H1 (cell line): ENCODE measurements at regions not wholly inside any gene's neighbourhood (a gene's known extent, or its start where the extent isn't known, plus 50 kb on each side); places are given as distances from the start of the nearest gene placed in this dataset.

Experiments used
- CTCF ChIA-PET: fragments of 300-600 bp; sonication (Branson Sonifier 250); formaldehyde crosslinking; loops from one replicate; lab custom pipeline; 2021; ENCODE audit not compliant: partially characterized antibody; lab: Charles Lee
- POLR2A ChIA-PET: fragments of 300-600 bp; sonication (Branson Sonifier 250); formaldehyde crosslinking; loops from one replicate; lab custom pipeline; 2021; ENCODE audit warnings: inconsistent platforms; ENCODE audit not compliant: partially characterized antibody; lab: Charles Lee
- DNase-seq, 2 experiments: peaks; one replicate each; pipeline versions ENCODE4 v3.0.0 to v3.0.0-alpha.2; 2010 to 2022; ENCODE audit warnings: low spot score in 2 of 2, low read depth in 1 of 2, mixed read lengths in 1 of 2
- FAIRE-seq: peaks from 2 replicates; lab custom pipeline; 2011; peaks lifted over from hg19 to GRCh38; lab: Jason Lieb, UNC
- H2AFZ ChIP-seq: 2 replicates; pipeline ENCODE4 v1.8.1; 2012; ENCODE audit warnings: low read length, inconsistent platforms
- H2AK5ac ChIP-seq: 2 replicates; pipeline ENCODE4 v1.6.1; 2013; ENCODE audit warnings: low read depth, low read length
- H2BK120ac ChIP-seq: replicated peaks from 2 replicates; pipeline ENCODE3; 2013; ENCODE audit warnings: low read depth, low read length, inconsistent platforms
- H2BK12ac ChIP-seq: 2 replicates; pipeline ENCODE4 v1.6.1; 2013; ENCODE audit warnings: low read depth, low read length
- H2BK15ac ChIP-seq: 2 replicates; pipeline ENCODE4 v1.6.1; 2013; ENCODE audit warnings: low read length
- H2BK20ac ChIP-seq: 2 replicates; pipeline ENCODE4 v1.6.1; 2013; ENCODE audit warnings: low read length
- H2BK5ac ChIP-seq: 2 replicates; pipeline ENCODE4 v1.6.1; 2013; ENCODE audit warnings: low read depth, low read length
- H3K14ac ChIP-seq: 2 replicates; pipeline ENCODE4 v1.6.1; 2013; ENCODE audit warnings: inconsistent platforms; ENCODE audit not compliant: insufficient read length
- H3K18ac ChIP-seq: 2 replicates; pipeline ENCODE4 v1.6.1; 2013; ENCODE audit warnings: low read length; ENCODE audit errors: extremely low read depth
- H3K23ac ChIP-seq: 2 replicates; pipeline ENCODE4 v1.6.1; 2013; ENCODE audit warnings: inconsistent platforms; ENCODE audit not compliant: insufficient read length
- H3K23me2 ChIP-seq: 2 replicates; pipeline ENCODE4 v1.6.1; 2013; ENCODE audit warnings: low read depth, low read length
- H3K27ac ChIP-seq: 2 replicates; pipeline ENCODE4 v1.6.1; 2011; ENCODE audit warnings: low read depth, low read length, inconsistent platforms
- H3K27me3 ChIP-seq, 4 experiments: replicated peaks in 1 of 4; 1 replicate in 1 of 4; 2 replicates in 3 of 4; pipeline versions ENCODE4 v1.6.1 to v1.8.1; 2011 to 2013; ENCODE audit warnings: low read length in 3 of 4, mild to moderate bottlenecking in 3 of 4, inconsistent platforms in 2 of 4, mixed read lengths in 2 of 4, moderate library complexity in 1 of 4; ENCODE audit not compliant: control insufficient read depth in 3 of 4, insufficient read depth in 3 of 4; ENCODE audit errors: extremely low read depth in 1 of 4
- H3K36me3 ChIP-seq, 4 experiments: 2 replicates each; pipeline versions ENCODE4 v1.6.1 to v1.8.1; 2011 to 2013; ENCODE audit warnings: mild to moderate bottlenecking in 4 of 4, low read length in 3 of 4, moderate library complexity in 2 of 4, control low read depth in 1 of 4, inconsistent platforms in 1 of 4; ENCODE audit not compliant: insufficient read depth in 4 of 4, control insufficient read depth in 2 of 4
- H3K4ac ChIP-seq: replicated peaks from 2 replicates; pipeline ENCODE3; 2013; ENCODE audit warnings: low read length, low read depth, mixed read lengths, inconsistent platforms; ENCODE audit not compliant: insufficient read length
- H3K4me1 ChIP-seq, 4 experiments: replicated peaks in 1 of 4; 1 replicate in 1 of 4; 2 replicates in 3 of 4; pipeline versions ENCODE4 v1.6.1 to v1.8.1; 2011 to 2013; ENCODE audit warnings: low read length in 3 of 4, inconsistent platforms in 2 of 4, mixed read lengths in 1 of 4; ENCODE audit not compliant: insufficient read depth in 4 of 4, control insufficient read depth in 3 of 4
- H3K4me2 ChIP-seq, 2 experiments: 2 replicates each; pipeline versions ENCODE4 v1.6.1 to v1.8.1; 2011 to 2013; ENCODE audit warnings: low read depth in 2 of 2, low read length in 2 of 2, control low read depth in 1 of 2, inconsistent platforms in 1 of 2, mild to moderate bottlenecking in 1 of 2; ENCODE audit not compliant: insufficient read depth in 1 of 2
- H3K4me3 ChIP-seq, 4 experiments: fragments of 200-600, 300-600 bp in 1 of 4; sonication (generic), shearing (Covaris generic), sonication (Bioruptor Twin) in 1 of 4; 2 replicates each; pipeline versions ENCODE4 v1.5.1 to v1.8.1; 2011 to 2016; ENCODE audit warnings: low read length in 4 of 4, low read depth in 3 of 4, control low read depth in 2 of 4, inconsistent platforms in 2 of 4, mild to moderate bottlenecking in 2 of 4, mixed read lengths in 1 of 4, moderate library complexity in 1 of 4; ENCODE audit not compliant: insufficient read depth in 2 of 4; ENCODE audit errors: extremely low read depth in 1 of 4
- H3K56ac ChIP-seq: replicated peaks from 2 replicates; pipeline ENCODE3; 2013; ENCODE audit warnings: low read depth, mild to moderate bottlenecking, mixed read lengths, low read length, inconsistent platforms; ENCODE audit not compliant: insufficient read length
- H3K79me1 ChIP-seq: 2 replicates; pipeline ENCODE4 v1.6.1; 2013; ENCODE audit warnings: low read depth, low read length, control low read depth
- H3K79me2 ChIP-seq, 2 experiments: 2 replicates each; pipeline versions ENCODE4 v1.6.1 to v1.8.1; 2012 to 2013; ENCODE audit warnings: low read length in 2 of 2, mild to moderate bottlenecking in 2 of 2, inconsistent platforms in 1 of 2; ENCODE audit not compliant: insufficient read depth in 2 of 2, control insufficient read depth in 1 of 2
- H3K9ac ChIP-seq, 4 experiments: replicated peaks in 1 of 4; 1 replicate in 1 of 4; 2 replicates in 3 of 4; pipeline versions ENCODE4 v1.6.1 to v1.8.1; 2011 to 2013; ENCODE audit warnings: low read depth in 3 of 4, low read length in 3 of 4, control low read depth in 2 of 4, mild to moderate bottlenecking in 2 of 4, moderate library complexity in 2 of 4, inconsistent platforms in 1 of 4; ENCODE audit errors: extremely low read depth in 1 of 4
- H3K9me3 ChIP-seq, 2 experiments: 2 replicates each; pipeline versions ENCODE4 v1.6.1 to v1.8.1; 2012 to 2013; ENCODE audit warnings: mild to moderate bottlenecking in 2 of 2, moderate library complexity in 2 of 2, control low read depth in 1 of 2, inconsistent platforms in 1 of 2, low read depth in 1 of 2, low read length in 1 of 2, mixed read lengths in 1 of 2; ENCODE audit not compliant: insufficient read depth in 2 of 2
- H4K20me1 ChIP-seq, 2 experiments: replicated peaks in 1 of 2; 2 replicates each; pipeline versions ENCODE3 to v1.8.1; 2011 to 2013; ENCODE audit warnings: inconsistent platforms in 2 of 2, low read length in 2 of 2, mild to moderate bottlenecking in 1 of 2; ENCODE audit not compliant: insufficient read depth in 2 of 2, control insufficient read depth in 1 of 2
- H4K5ac ChIP-seq: 2 replicates; pipeline ENCODE4 v1.6.1; 2013; ENCODE audit warnings: low read length, low read depth, mixed read lengths, inconsistent platforms; ENCODE audit not compliant: insufficient read length
- H4K8ac ChIP-seq: 2 replicates; pipeline ENCODE4 v1.8.0; 2013; ENCODE audit warnings: mild to moderate bottlenecking, moderate library complexity, low read length, inconsistent platforms; ENCODE audit not compliant: insufficient read depth; ENCODE audit errors: extremely low read depth
- H4K91ac ChIP-seq: replicated peaks from 2 replicates; pipeline ENCODE3; 2013; ENCODE audit warnings: low read length, mixed read lengths, inconsistent platforms; ENCODE audit not compliant: insufficient read length
- CBX5 ChIP-seq: fragments of 300-800, 300-1000 bp; sonication (generic); IDR thresholded peaks from 2 replicates; pipeline ENCODE4 v1.7.1; 2016; ENCODE audit warnings: antibody characterized with exemption, low read length, low read depth
- CREB1 ChIP-seq: IDR thresholded peaks from 2 replicates; pipeline ENCODE4 v1.6.1; 2012; ENCODE audit warnings: inconsistent platforms
- CTCF ChIP-seq, 3 experiments: IDR thresholded peaks; 1 replicate in 2 of 3; 2 replicates in 1 of 3; pipeline versions ENCODE4 v1.5.1 to v1.6.1; 2011; ENCODE audit warnings: low read length in 3 of 3, mild to moderate bottlenecking in 3 of 3, inconsistent platforms in 2 of 3, low read depth in 1 of 3, moderate library complexity in 1 of 3; ENCODE audit not compliant: insufficient read depth in 1 of 3; ENCODE audit errors: control extremely low read depth in 1 of 3
- EGR1 ChIP-seq: IDR thresholded peaks from 2 replicates; pipeline ENCODE4 v1.6.1; 2011; ENCODE audit warnings: low read depth, low read length, borderline replicate concordance
- FOSL1 ChIP-seq: IDR thresholded peaks from 2 replicates; pipeline ENCODE4 v1.6.1; 2011; ENCODE audit warnings: mild to moderate bottlenecking, low read depth, low read length, moderate library complexity; ENCODE audit not compliant: insufficient read depth
- KDM4A ChIP-seq: IDR thresholded peaks from one replicate; pipeline ENCODE4 v1.7.1; 2012; ENCODE audit warnings: low read depth, mild to moderate bottlenecking, moderate library complexity, low read length, inconsistent platforms; ENCODE audit not compliant: severe bottlenecking
- NRF1 ChIP-seq: IDR thresholded peaks from 2 replicates; pipeline ENCODE4 v1.6.1; 2011; ENCODE audit warnings: mild to moderate bottlenecking, low read depth, low read length, improper control_type of control experiment
- POLR2AphosphoS5 ChIP-seq: IDR thresholded peaks from 2 replicates; pipeline ENCODE4 v1.6.1; 2011; ENCODE audit warnings: low read depth, low read length
- RFX5 ChIP-seq: IDR thresholded peaks from 2 replicates; pipeline ENCODE4 v1.6.1; 2011; ENCODE audit warnings: low read depth, low read length, improper control_type of control experiment, borderline replicate concordance
- RNF2 ChIP-seq: fragments of 200-900, 300-1000 bp; sonication (generic); IDR thresholded peaks from 2 replicates; pipeline ENCODE4 v1.7.1; 2016; ENCODE audit warnings: borderline replicate concordance, low read depth, mild to moderate bottlenecking, antibody characterized with exemption, low read length; ENCODE audit not compliant: poor library complexity, severe bottlenecking; ENCODE audit errors: missing control alignments
- SP4 ChIP-seq: IDR thresholded peaks from 2 replicates; pipeline ENCODE4 v1.6.1; 2012; ENCODE audit warnings: low read length, inconsistent platforms
- SUZ12 ChIP-seq: fragments of 200-600 bp; sonication (generic); IDR thresholded peaks from 2 replicates; pipeline ENCODE4 v1.6.1; 2012; ENCODE audit warnings: mild to moderate bottlenecking, inconsistent platforms, low read length, moderate library complexity, mixed read lengths
- WGBS, 2 experiments: shearing (Covaris generic) in 1 of 2; methylation state at CpG; one replicate each; pipeline versions ENCODE4 v1.1.6 to v1.1.7; 2013 to 2015; ENCODE audit warnings: low lambda C conversion rate in 2 of 2, mixed read lengths in 2 of 2, inconsistent platforms in 1 of 2, low coverage in 1 of 2, missing lambda C conversion rate in 1 of 2; ENCODE audit not compliant: insufficient replicate concordance in 2 of 2, insufficient coverage in 1 of 2, insufficient read length in 1 of 2; ENCODE audit errors: extremely low coverage in 1 of 2, missing lambda C conversion rate in 1 of 2; 5-methylcytosine and 5-hydroxymethylcytosine counted together

- H2BK120ac ChIP-seq, result no peak overlapping the region
- H3K27ac ChIP-seq, result no peak overlapping the region
- no peak overlapping the region for H3K23ac ChIP-seq
- no peak overlapping the region for H3K18ac ChIP-seq
- no peak overlapping the region for H2AK5ac ChIP-seq
- WGBS, 2 experiments, result 89% methylated on average over 4 of the region's 4 CpGs; no CpG with 5 or more reads in 1 of the 2 experiments
- H3K4me2 ChIP-seq, result no peak overlapping the region
- H4K8ac ChIP-seq, result no peak overlapping the region
- no peaks in the 10 kb centered on the region for H3K9me3 ChIP-seq
- no peak overlapping the region for H3K14ac ChIP-seq
- H3K79me2 ChIP-seq, result no peaks in the 10 kb centered on the region
- H2BK12ac ChIP-seq, result no peak overlapping the region
- H3K27me3 ChIP-seq, result no peaks in the 10 kb centered on the region; a peak in 1 of 7 replicates
- H3K4me3 ChIP-seq, result no peak overlapping the region
- H3K9ac ChIP-seq, result no peak overlapping the region
- FAIRE-seq (no peak), DNase-seq (no peak)
- POLR2A ChIA-PET, result interaction anchor here (1.2 kb wide), 1 partner anchor 18 kb away, joined by 3 read pairs; no protein-coding TSS in a partner anchor
- H3K36me3 ChIP-seq, result no peaks in the 10 kb centered on the region
- H2BK5ac ChIP-seq, result no peak overlapping the region
- H2BK15ac ChIP-seq, result no peak overlapping the region
- H2BK20ac ChIP-seq, result no peak overlapping the region
- H3K79me1 ChIP-seq, result no peaks in the 10 kb centered on the region
- H3K4me1 ChIP-seq, result peaks cover 9 to 19% (median 16%) of the 10 kb centered on the region in 4 experiments
- no peak overlapping the region for H4K5ac ChIP-seq
- H4K91ac ChIP-seq, result no peak overlapping the region
- no peaks in the 10 kb centered on the region for H4K20me1 ChIP-seq
- H2AFZ ChIP-seq, result no peak overlapping the region
- CTCF ChIA-PET, result interaction anchor here (0.7 to 2.1 kb wide), 3 partner anchors 68 to 433 kb away, joined by 3 to 4 read pairs (median 3); no protein-coding TSS in a partner anchor
- H3K4ac ChIP-seq, result no peak overlapping the region
- peaks cover 1% of the 10 kb centered on the region; the same call in 1 of the 2 replicates for H3K23me2 ChIP-seq
- H3K56ac ChIP-seq, result no peak overlapping the region
- TF ChIP-seq CBX5, result no peak
- no peak for TF ChIP-seq SUZ12
- no peak for TF ChIP-seq FOSL1
- TF ChIP-seq CREB1, result no peak
- no peak for TF ChIP-seq POLR2AphosphoS5
- no peak for TF ChIP-seq KDM4A
- TF ChIP-seq RNF2, result no peak
- no peak for TF ChIP-seq SP4
- no peak for TF ChIP-seq EGR1
- no peak for TF ChIP-seq RFX5
- no peak for TF ChIP-seq CTCF (IDR thresholded peaks at IDR 0.05; ENCODE audit: control extremely low read depth in 1 of 3, insufficient read depth in 1 of 3, low read depth in 1 of 3, low read length in 3 of 3)
- TF ChIP-seq NRF1, result no peak
Observed at GRCh38 chr3:127040216-127040615, 57.3 kb downstream of the PLXNA1 start.
